ENCODE measurements at regions not wholly inside any gene's neighbourhood (a gene's known extent, or its start where the extent isn't known, plus 50 kb on each side); places are given as distances from the start of the nearest gene placed in this dataset.

DNA sequence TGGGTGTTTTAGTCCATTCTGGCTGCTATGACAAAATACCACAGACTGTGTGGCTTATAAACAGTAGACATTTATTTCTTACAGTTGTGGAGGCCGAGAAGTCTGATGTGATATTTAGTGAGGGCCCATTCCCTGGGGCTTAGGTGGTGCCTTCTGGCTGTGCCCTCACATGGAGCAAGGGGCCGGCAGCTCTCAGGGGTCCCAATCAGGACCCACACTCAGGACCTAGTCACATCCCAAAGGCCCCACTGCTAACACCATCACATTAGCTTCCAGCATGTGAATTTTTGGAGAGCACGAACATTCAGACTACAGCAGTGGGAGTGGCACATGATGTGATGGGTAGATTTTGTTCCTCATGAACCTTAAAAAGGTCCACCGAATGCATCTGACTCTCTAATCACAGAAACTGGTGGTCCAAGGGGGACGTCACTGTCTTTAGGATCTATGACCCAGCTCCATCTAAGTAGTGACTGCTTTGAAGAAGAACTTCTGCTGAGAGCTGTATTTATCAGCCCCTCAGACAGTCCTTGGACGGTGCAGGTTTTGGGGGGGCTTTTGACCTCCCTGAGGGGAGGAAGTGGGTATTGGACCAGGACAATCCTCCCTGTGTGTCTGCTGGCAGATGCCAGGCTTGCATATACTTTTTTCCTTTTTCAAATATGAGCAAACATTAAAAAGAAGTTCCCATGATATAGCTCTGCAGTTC is 154.5 kb upstream of the ZNF32 start:
- Histone ChIP-seq H3K14ac (ENCODE audit: insufficient read length) (no peak overlapping the region), H3K27me3 (replicated peaks in 1 of 4; ENCODE audit: control insufficient read depth in 3 of 4, extremely low read depth in 1 of 4, insufficient read depth in 3 of 4, low read length in 3 of 4) (no peaks in the 10 kb centered on the region), H2BK12ac (ENCODE audit: low read depth, low read length) (no peak overlapping the region), H2BK15ac (ENCODE audit: low read length) (no peak overlapping the region), H3K23ac (ENCODE audit: insufficient read length) (no peak overlapping the region), H3K79me2 (ENCODE audit: control insufficient read depth in 1 of 2, insufficient read depth in 2 of 2, low read length in 2 of 2) (no peaks in the 10 kb centered on the region), H3K36me3 (ENCODE audit: control insufficient read depth in 2 of 4, insufficient read depth in 4 of 4, low read length in 3 of 4) (no peaks in the 10 kb centered on the region; a peak in 1 of 8 replicates), H3K4me3 (ENCODE audit: extremely low read depth in 1 of 4, insufficient read depth in 2 of 4, low read depth in 3 of 4, low read length in 4 of 4) (no peak overlapping the region), H3K9ac (replicated peaks in 1 of 4; ENCODE audit: extremely low read depth in 1 of 4, low read depth in 3 of 4, low read length in 3 of 4) (no peak overlapping the region), H4K91ac (replicated peaks; ENCODE audit: insufficient read length, low read length) (no peak overlapping the region), H3K4me2 (ENCODE audit: insufficient read depth in 1 of 2, low read depth in 2 of 2, low read length in 2 of 2) (no peak overlapping the region), H4K5ac (ENCODE audit: insufficient read length, low read depth, low read length) (no peak overlapping the region), H3K23me2 (ENCODE audit: low read depth, low read length) (no peaks in the 10 kb centered on the region), H2BK120ac (replicated peaks; ENCODE audit: low read depth, low read length) (no peak overlapping the region), H3K4me1 (replicated peaks in 1 of 4; ENCODE audit: control insufficient read depth in 3 of 4, insufficient read depth in 4 of 4, low read length in 3 of 4) (peaks cover 0 to 2% (median 0%) of the 10 kb centered on the region in 4 experiments; a peak in 1 of 7 replicates), H3K9me3 (ENCODE audit: insufficient read depth in 2 of 2, low read depth in 1 of 2, low read length in 1 of 2) (no peaks in the 10 kb centered on the region), H3K4ac (replicated peaks; ENCODE audit: insufficient read length, low read depth, low read length) (no peak overlapping the region), H2BK5ac (ENCODE audit: low read depth, low read length) (no peak overlapping the region), H3K79me1 (ENCODE audit: low read depth, low read length) (no peaks in the 10 kb centered on the region), H3K56ac (replicated peaks; ENCODE audit: insufficient read length, low read depth, low read length) (no peak overlapping the region), H2AFZ (ENCODE audit: low read length) (no peak overlapping the region), H2AK5ac (ENCODE audit: low read depth, low read length) (no peak overlapping the region), H2BK20ac (ENCODE audit: low read length) (no peak overlapping the region), H3K18ac (ENCODE audit: extremely low read depth, low read length) (no peak overlapping the region), H4K20me1 (replicated peaks in 1 of 2; ENCODE audit: control insufficient read depth in 1 of 2, insufficient read depth in 2 of 2, low read length in 2 of 2) (no peaks in the 10 kb centered on the region), H3K27ac (ENCODE audit: low read depth, low read length) (no peak overlapping the region), H4K8ac (ENCODE audit: extremely low read depth, insufficient read depth, low read length) (no peak overlapping the region)
- DNase-seq (ENCODE audit: low read depth in 1 of 2, low spot score in 2 of 2) = no peak
- WGBS, 2 experiments (ENCODE audit: extremely low coverage in 1 of 2, insufficient coverage in 1 of 2, insufficient read length in 1 of 2, insufficient replicate concordance in 2 of 2, low coverage in 1 of 2, low lambda C conversion rate in 2 of 2, missing lambda C conversion rate in 1 of 2) = 93% methylated on average over 6 of the region's 6 CpGs; no CpG with 5 or more reads in 1 of the 2 experiments
- CTCF ChIA-PET (ENCODE audit: partially characterized antibody) = interaction anchor here (1.2 to 1.9 kb wide), 2 partner anchors 114 to 120 kb away, joined by 3 to 5 read pairs; no protein-coding TSS in a partner anchor
- POLR2A ChIA-PET (ENCODE audit: partially characterized antibody) = no interaction called here
- FAIRE-seq = no peak
- TF ChIP-seq HDAC6 (IDR thresholded peaks at IDR 0.05; ENCODE audit: low read depth, low read length) (no peak), SIRT6 (IDR thresholded peaks at IDR 0.05; ENCODE audit: low read length) (no peak), TBP (IDR thresholded peaks at IDR 0.05; ENCODE audit: low read depth, low read length) (no peak), CEBPB (IDR thresholded peaks at IDR 0.05; ENCODE audit: low read depth, low read length) (no peak), BCL11A (IDR thresholded peaks at IDR 0.05; ENCODE audit: low read depth in 2 of 2, low read length in 2 of 2) (no peak), KDM1A (IDR thresholded peaks at IDR 0.05; ENCODE audit: borderline replicate concordance, low read length) (no peak), PHF8 (conservative IDR thresholded peaks at IDR 0.05; ENCODE audit: low read depth, low read length) (no peak), POLR2AphosphoS5 (IDR thresholded peaks at IDR 0.05; ENCODE audit: low read depth, low read length) (no peak), KDM5A (IDR thresholded peaks at IDR 0.05; ENCODE audit: low read length) (no peak), RBBP5 (IDR thresholded peaks at IDR 0.05; ENCODE audit: borderline replicate concordance, low read depth, low read length) (no peak), RXRA (IDR thresholded peaks at IDR 0.05; ENCODE audit: insufficient read depth, low read depth, low read length) (no peak), ASH2L (IDR thresholded peaks at IDR 0.05; ENCODE audit: low read length) (no peak), BACH1 (IDR thresholded peaks at IDR 0.05; ENCODE audit: low read length) (no peak)

All from H1 (cell line).